ENCODE measurements at regions not wholly inside any gene's neighbourhood (a gene's known extent, or its start where the extent isn't known, plus 50 kb on each side); places are given as distances from the start of the nearest gene placed in this dataset.

DNA sequence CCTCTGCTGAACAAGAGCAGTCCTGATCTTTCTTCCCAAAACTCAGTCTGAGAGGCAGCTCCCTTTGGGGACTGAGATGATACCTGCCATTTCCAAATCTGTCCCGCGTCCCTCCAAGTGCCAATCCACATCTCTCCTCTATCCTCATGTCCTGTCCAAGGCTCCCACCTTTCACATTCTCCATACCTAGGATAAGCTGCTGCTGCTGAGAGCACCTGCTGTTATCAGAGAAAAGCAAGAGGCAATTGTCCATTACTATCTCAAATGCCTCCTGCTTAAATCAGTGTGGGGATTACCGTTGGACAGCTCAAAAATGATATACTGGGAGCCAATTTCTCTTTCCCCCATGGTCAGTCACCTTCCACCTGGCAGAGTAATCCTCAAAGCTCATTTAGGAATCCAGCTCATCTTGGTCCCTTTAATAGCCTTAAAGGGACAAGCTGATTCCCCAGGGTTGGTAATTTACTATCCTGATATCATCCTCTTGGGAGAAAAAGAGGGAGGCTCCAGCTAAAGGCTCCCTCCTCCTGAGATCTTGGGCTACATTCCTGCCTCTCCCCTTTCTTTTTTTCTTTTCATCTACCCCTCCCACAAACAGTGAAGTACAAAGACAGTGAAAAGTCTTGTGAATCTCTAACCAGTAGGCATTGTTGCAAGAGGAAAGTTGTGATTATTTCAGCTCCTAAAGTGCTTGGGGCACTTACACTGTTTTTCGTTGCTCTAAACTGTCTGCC, 278.1 kb upstream of the CAMK1G start:
- H3K4me1 ChIP-seq (ENCODE audit: control insufficient read depth, low read depth, low read length), result peaks cover 7% of the 10 kb centered on the region

DNA sequence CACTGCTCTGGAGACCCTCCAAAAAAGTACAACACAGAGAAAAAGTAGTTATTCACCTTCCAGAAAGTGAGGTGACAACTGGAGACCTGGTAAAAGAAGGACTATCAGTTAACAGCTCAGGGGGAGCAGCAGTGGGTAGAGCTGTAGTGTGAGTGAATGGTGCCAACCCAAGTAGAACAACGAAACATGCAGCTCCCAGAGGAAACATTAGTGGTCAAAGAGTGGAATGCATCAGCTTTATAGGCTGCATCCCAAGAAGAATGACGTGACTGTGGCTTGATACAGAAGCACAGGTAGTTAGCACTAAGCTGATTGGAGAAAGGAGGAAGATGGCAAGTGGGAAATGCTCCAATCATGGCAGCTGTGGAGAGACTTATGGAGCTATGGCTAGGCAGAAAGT, 275.7 kb upstream of the CAMK1G start:
- Histone ChIP-seq H3K36me3 (ENCODE audit: control insufficient read depth, insufficient read depth, low read length) (no peaks in the 10 kb centered on the region), H3K56ac (ENCODE audit: low read length) (no peak overlapping the region), H3K9ac (ENCODE audit: low read length) (no peak overlapping the region), H2BK5ac (ENCODE audit: low read length) (no peak overlapping the region), H3K27me3 (ENCODE audit: insufficient read depth, low read length, poor library complexity) (no peaks in the 10 kb centered on the region), H3K27ac (ENCODE audit: low read depth, low read length) (no peak overlapping the region), H2BK120ac (ENCODE audit: low read depth, low read length) (no peak overlapping the region), H4K8ac (ENCODE audit: low read depth, low read length) (no peak overlapping the region), H2AK5ac (ENCODE audit: low read length) (no peak overlapping the region), H3K23ac (ENCODE audit: low read length) (no peak overlapping the region), H3K79me2 (ENCODE audit: control insufficient read depth, insufficient read depth, low read length) (no peaks in the 10 kb centered on the region), H2BK15ac (replicated peaks; ENCODE audit: low read depth) (no peak overlapping the region), H3K4me2 (ENCODE audit: low read length) (no peak overlapping the region), H3K4me3 (ENCODE audit: low read length) (no peak overlapping the region), H3K79me1 (ENCODE audit: low read length) (no peaks in the 10 kb centered on the region), H3K4ac (ENCODE audit: low read depth, low read length) (no peak overlapping the region), H3K4me1 (ENCODE audit: control insufficient read depth, low read depth, low read length) (peaks cover 7% of the 10 kb centered on the region), H3K18ac (ENCODE audit: low read length) (no peak overlapping the region), H4K5ac (ENCODE audit: low read length) (no peak overlapping the region)
- DNase-seq, result no peak
- no CpG with 5 or more reads among the region's 2 CpGs for WGBS (ENCODE audit: extremely low coverage, insufficient coverage, low lambda C conversion rate)

More for the DNA sequence above, 278.1 kb upstream of the CAMK1G start:
- Histone ChIP-seq H3K79me2 (ENCODE audit: control insufficient read depth, insufficient read depth, low read length) (no peaks in the 10 kb centered on the region), H3K23ac (ENCODE audit: low read length) (no peak overlapping the region), H3K36me3 (ENCODE audit: control insufficient read depth, insufficient read depth, low read length) (no peaks in the 10 kb centered on the region), H3K27ac (ENCODE audit: low read depth, low read length) (no peak overlapping the region), H3K79me1 (ENCODE audit: low read length) (no peaks in the 10 kb centered on the region), H2BK15ac (replicated peaks; ENCODE audit: low read depth) (no peak overlapping the region), H3K4me3 (ENCODE audit: low read length) (no peak overlapping the region), H3K9ac (ENCODE audit: low read length) (no peak overlapping the region), H4K8ac (ENCODE audit: low read depth, low read length) (no peak overlapping the region), H2BK5ac (ENCODE audit: low read length) (no peak overlapping the region), H3K18ac (ENCODE audit: low read length) (no peak overlapping the region), H3K4ac (ENCODE audit: low read depth, low read length) (no peak overlapping the region), H4K5ac (ENCODE audit: low read length) (no peak overlapping the region), H2AK5ac (ENCODE audit: low read length) (no peak overlapping the region), H3K27me3 (ENCODE audit: insufficient read depth, low read length, poor library complexity) (no peaks in the 10 kb centered on the region), H3K4me2 (ENCODE audit: low read length) (no peak overlapping the region), H2BK120ac (ENCODE audit: low read depth, low read length) (no peak overlapping the region), H3K56ac (ENCODE audit: low read length) (no peak overlapping the region)
- no CpG with 5 or more reads among the region's 4 CpGs for WGBS (ENCODE audit: extremely low coverage, insufficient coverage, low lambda C conversion rate)
- DNase-seq, result peak; percentile 67

DNA sequence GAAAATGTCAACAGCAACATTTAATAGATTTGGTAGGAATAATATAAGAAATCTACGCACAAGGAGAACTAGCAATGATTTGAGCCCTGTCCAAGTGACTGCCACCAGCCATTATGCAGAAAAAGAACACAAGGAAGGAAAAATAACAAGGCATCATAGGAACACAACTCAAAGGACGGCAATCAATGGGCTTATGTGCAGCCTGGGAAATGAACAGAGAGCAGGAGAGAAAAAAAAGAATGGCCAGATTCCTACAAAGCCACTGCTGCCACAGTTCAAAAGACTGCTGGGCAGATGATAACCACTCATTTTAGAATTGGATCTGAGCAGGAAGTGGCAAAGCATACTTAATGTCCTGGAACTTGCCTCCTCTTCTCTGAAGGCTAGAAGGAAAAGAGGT, 274.3 kb upstream of the CAMK1G start:
- WGBS (ENCODE audit: extremely low coverage, insufficient coverage, low lambda C conversion rate), result no CpG with 5 or more reads among the region's 2 CpGs

DNA sequence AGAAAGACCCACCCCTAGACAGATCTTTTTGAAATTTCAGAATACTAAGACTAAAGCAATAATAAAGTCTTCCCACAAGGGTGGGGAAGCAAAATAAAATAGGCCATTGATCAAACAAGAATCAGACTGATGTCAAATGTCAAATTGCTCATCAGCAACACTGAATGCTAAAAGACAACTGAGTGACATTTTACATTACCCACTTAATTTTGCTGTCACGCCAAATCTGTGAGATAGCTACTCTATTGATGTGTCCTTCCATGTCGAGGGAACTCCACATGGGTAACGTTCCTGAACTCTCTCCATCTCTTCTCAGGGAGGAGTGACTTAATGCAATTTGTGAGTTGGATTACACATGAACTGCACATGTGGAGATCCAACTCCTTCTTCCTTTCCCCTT, 271.7 kb upstream of the CAMK1G start:
- Histone ChIP-seq H3K4me2 (ENCODE audit: low read length) (no peak overlapping the region), H4K5ac (ENCODE audit: low read length) (no peak overlapping the region), H3K9ac (ENCODE audit: low read length) (no peak overlapping the region), H3K23ac (ENCODE audit: low read length) (no peak overlapping the region), H3K4me1 (ENCODE audit: control insufficient read depth, low read depth, low read length) (no peaks in the 10 kb centered on the region), H4K8ac (ENCODE audit: low read depth, low read length) (no peak overlapping the region), H3K79me1 (ENCODE audit: low read length) (no peaks in the 10 kb centered on the region), H3K27me3 (ENCODE audit: insufficient read depth, low read length, poor library complexity) (no peaks in the 10 kb centered on the region), H3K18ac (ENCODE audit: low read length) (no peak overlapping the region), H3K27ac (ENCODE audit: low read depth, low read length) (no peak overlapping the region), H3K4ac (ENCODE audit: low read depth, low read length) (no peak overlapping the region), H3K36me3 (ENCODE audit: control insufficient read depth, insufficient read depth, low read length) (no peaks in the 10 kb centered on the region), H2BK120ac (ENCODE audit: low read depth, low read length) (no peak overlapping the region), H2BK15ac (replicated peaks; ENCODE audit: low read depth) (no peak overlapping the region), H3K4me3 (ENCODE audit: low read length) (no peak overlapping the region), H3K79me2 (ENCODE audit: control insufficient read depth, insufficient read depth, low read length) (no peaks in the 10 kb centered on the region), H2AK5ac (ENCODE audit: low read length) (no peak overlapping the region), H2BK5ac (ENCODE audit: low read length) (no peak overlapping the region), H3K56ac (ENCODE audit: low read length) (no peak overlapping the region)
- whole genome bisulfite sequencing (ENCODE audit: extremely low coverage, insufficient coverage, low lambda C conversion rate), result no CpG with 5 or more reads among the region's 3 CpGs
- no peak for DNase-seq

More for the DNA sequence above, 274.3 kb upstream of the CAMK1G start:
- Histone ChIP-seq H3K27me3 (ENCODE audit: insufficient read depth, low read length, poor library complexity) (no peaks in the 10 kb centered on the region), H2BK15ac (replicated peaks; ENCODE audit: low read depth) (no peak overlapping the region), H3K18ac (ENCODE audit: low read length) (no peak overlapping the region), H3K4ac (ENCODE audit: low read depth, low read length) (no peak overlapping the region), H3K79me1 (ENCODE audit: low read length) (no peaks in the 10 kb centered on the region), H3K9ac (ENCODE audit: low read length) (no peak overlapping the region), H4K5ac (ENCODE audit: low read length) (no peak overlapping the region), H3K23ac (ENCODE audit: low read length) (no peak overlapping the region), H3K79me2 (ENCODE audit: control insufficient read depth, insufficient read depth, low read length) (no peaks in the 10 kb centered on the region), H3K56ac (ENCODE audit: low read length) (no peak overlapping the region), H3K27ac (ENCODE audit: low read depth, low read length) (no peak overlapping the region), H3K36me3 (ENCODE audit: control insufficient read depth, insufficient read depth, low read length) (no peaks in the 10 kb centered on the region), H3K4me2 (ENCODE audit: low read length) (no peak overlapping the region), H2BK5ac (ENCODE audit: low read length) (no peak overlapping the region), H3K4me3 (ENCODE audit: low read length) (no peak overlapping the region), H2AK5ac (ENCODE audit: low read length) (no peak overlapping the region), H3K4me1 (ENCODE audit: control insufficient read depth, low read depth, low read length) (peaks cover 2% of the 10 kb centered on the region), H2BK120ac (ENCODE audit: low read depth, low read length) (no peak overlapping the region), H4K8ac (ENCODE audit: low read depth, low read length) (no peak overlapping the region)
- no peak for DNase-seq

DNA sequence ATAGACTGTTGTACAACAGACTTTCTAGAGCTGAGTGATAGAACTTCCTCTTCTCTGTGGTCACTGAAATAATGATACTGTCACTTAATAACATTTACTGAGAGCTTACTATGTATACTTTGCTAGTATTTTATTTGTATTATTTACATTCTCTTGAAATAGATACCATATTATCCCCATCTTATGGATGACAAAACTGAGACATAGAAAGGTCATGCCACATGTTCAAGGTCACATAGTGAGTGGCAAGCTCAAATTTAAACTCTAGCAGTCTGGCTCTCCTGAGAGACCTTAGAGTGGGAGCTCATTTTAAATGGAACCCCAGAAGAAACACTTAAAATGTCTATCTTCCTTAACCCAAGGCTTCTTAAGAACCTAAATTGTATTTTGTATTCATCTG, 266.6 kb upstream of the CAMK1G start:
- peaks cover 2% of the 10 kb centered on the region for H3K4me1 ChIP-seq (ENCODE audit: control insufficient read depth, low read depth, low read length)
- H4K8ac ChIP-seq (ENCODE audit: low read depth, low read length), result no peak overlapping the region
- no peak overlapping the region for H3K56ac ChIP-seq (ENCODE audit: low read length)
- no peak overlapping the region for H2BK120ac ChIP-seq (ENCODE audit: low read depth, low read length)
- no peak overlapping the region for H3K9ac ChIP-seq (ENCODE audit: low read length)
- no peak overlapping the region for H3K23ac ChIP-seq (ENCODE audit: low read length)
- no peak overlapping the region for H2AK5ac ChIP-seq (ENCODE audit: low read length)
- DNase-seq, result no peak
- no peaks in the 10 kb centered on the region for H3K79me1 ChIP-seq (ENCODE audit: low read length)
- H3K79me2 ChIP-seq (ENCODE audit: control insufficient read depth, insufficient read depth, low read length), result no peaks in the 10 kb centered on the region
- no peak overlapping the region for H3K18ac ChIP-seq (ENCODE audit: low read length)
- H3K4me3 ChIP-seq (ENCODE audit: low read length), result no peak overlapping the region
- no peak overlapping the region for H3K27ac ChIP-seq (ENCODE audit: low read depth, low read length)
- no peak overlapping the region for H4K5ac ChIP-seq (ENCODE audit: low read length)
- H2BK15ac ChIP-seq (replicated peaks; ENCODE audit: low read depth), result no peak overlapping the region
- H3K4ac ChIP-seq (ENCODE audit: low read depth, low read length), result no peak overlapping the region
- no peak overlapping the region for H2BK5ac ChIP-seq (ENCODE audit: low read length)
- H3K27me3 ChIP-seq (ENCODE audit: insufficient read depth, low read length, poor library complexity), result no peaks in the 10 kb centered on the region
- H3K4me2 ChIP-seq (ENCODE audit: low read length), result no peak overlapping the region
- H3K36me3 ChIP-seq (ENCODE audit: control insufficient read depth, insufficient read depth, low read length), result no peaks in the 10 kb centered on the region
